ENCODE measurements at regions not wholly inside any gene's neighbourhood (a gene's known extent, or its start where the extent isn't known, plus 50 kb on each side); places are given as distances from the start of the nearest gene placed in this dataset.

DNA sequence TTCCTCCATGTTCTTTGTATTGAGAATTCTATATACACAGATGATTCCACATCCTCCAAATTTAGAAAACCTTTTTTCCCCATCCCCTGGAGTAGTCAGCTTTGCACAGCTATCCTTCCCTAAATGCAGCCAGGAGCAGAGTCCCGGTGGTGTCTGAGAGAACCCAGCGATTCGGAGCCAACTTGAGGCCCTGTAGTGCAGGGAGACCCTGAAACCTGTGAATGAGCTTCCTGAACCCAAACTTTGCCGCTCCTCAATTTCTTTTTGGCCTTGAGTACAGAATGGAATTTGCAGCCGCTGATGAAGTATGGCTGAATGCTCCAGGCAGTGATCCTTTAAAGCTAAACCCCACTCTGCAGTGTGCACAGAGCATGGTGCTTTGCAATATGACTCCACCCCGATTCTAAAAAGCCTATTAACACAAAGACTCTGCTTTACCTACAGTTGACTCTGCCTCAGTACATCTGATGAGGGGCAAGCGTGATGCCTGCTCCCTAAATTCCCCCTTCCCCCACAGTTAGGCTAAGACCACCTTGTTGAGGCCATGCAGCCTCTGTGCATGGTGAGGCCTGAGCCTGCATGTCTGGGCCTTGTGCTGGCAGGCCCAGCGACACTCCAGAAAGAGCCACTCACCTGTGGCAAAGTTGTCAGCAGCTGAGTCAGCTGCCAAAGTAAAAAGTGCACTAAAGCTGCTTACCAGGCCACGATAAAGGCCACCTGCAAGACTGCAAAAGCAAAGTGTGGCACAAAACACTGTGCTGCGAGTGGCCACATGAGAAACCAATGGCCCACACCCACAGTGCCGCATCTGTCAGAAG, 82.1 kb downstream of the PLEKHG1 start (continued):
- TF ChIP-seq E2F4 (CRISPR knock-in tag; IDR thresholded peaks at IDR 0.05; ENCODE audit: borderline replicate concordance, low read depth): no peak
- TF ChIP-seq E2F1 (CRISPR knock-in tag; IDR thresholded peaks at IDR 0.05): no peak
- TF ChIP-seq FOXP1 (CRISPR knock-in tag; IDR thresholded peaks at IDR 0.05; ENCODE audit: borderline replicate concordance): no peak

DNA sequence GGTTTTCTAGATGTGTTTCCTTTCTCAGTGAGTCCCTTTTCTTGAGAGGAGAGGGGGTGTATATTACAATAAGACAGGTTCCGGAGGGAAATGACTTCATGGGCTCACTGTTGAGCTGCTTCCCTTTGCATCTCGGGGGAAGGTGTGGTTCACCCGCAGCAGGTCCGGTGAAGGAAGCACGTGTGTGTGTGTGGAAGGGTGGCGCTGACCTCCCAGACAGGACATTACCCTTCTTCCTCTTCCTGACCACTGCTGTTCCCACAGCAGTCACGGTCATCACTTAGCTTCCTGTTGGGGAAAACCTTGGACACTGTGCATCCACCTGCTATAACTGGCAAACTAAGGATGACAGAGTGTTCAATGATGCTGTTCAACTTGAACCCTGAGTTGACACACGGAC, 83.6 kb downstream of the PLEKHG1 start:
- TF ChIP-seq, protein P1, sequence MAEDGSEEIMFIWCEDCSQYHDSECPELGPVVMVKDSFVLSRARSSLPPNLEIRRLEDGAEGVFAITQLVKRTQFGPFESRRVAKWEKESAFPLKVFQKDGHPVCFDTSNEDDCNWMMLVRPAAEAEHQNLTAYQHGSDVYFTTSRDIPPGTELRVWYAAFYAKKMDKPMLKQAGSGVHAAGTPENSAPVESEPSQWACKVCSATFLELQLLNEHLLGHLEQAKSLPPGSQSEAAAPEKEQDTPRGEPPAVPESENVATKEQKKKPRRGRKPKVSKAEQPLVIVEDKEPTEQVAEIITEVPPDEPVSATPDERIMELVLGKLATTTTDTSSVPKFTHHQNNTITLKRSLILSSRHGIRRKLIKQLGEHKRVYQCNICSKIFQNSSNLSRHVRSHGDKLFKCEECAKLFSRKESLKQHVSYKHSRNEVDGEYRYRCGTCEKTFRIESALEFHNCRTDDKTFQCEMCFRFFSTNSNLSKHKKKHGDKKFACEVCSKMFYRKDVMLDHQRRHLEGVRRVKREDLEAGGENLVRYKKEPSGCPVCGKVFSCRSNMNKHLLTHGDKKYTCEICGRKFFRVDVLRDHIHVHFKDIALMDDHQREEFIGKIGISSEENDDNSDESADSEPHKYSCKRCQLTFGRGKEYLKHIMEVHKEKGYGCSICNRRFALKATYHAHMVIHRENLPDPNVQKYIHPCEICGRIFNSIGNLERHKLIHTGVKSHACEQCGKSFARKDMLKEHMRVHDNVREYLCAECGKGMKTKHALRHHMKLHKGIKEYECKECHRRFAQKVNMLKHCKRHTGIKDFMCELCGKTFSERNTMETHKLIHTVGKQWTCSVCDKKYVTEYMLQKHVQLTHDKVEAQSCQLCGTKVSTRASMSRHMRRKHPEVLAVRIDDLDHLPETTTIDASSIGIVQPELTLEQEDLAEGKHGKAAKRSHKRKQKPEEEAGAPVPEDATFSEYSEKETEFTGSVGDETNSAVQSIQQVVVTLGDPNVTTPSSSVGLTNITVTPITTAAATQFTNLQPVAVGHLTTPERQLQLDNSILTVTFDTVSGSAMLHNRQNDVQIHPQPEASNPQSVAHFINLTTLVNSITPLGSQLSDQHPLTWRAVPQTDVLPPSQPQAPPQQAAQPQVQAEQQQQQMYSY (CRISPR knock-in tag; IDR thresholded peaks at IDR 0.05): no peak
- no peak for TF ChIP-seq ZNF423 (CRISPR knock-in tag; IDR thresholded peaks at IDR 0.05)
- TF ChIP-seq MAX (CRISPR knock-in tag; IDR thresholded peaks at IDR 0.05): no peak
- no peak for TF ChIP-seq NR1H2 (CRISPR knock-in tag; IDR thresholded peaks at IDR 0.05)
- no peak for TF ChIP-seq KAT7 (CRISPR knock-in tag; IDR thresholded peaks at IDR 0.05; ENCODE audit: borderline replicate concordance)
- no peak for TF ChIP-seq SP1 (CRISPR knock-in tag; conservative IDR thresholded peaks at IDR 0.05)
- no peak for TF ChIP-seq ZMAT4 (CRISPR knock-in tag; IDR thresholded peaks at IDR 0.05)
- TF ChIP-seq, protein P2, sequence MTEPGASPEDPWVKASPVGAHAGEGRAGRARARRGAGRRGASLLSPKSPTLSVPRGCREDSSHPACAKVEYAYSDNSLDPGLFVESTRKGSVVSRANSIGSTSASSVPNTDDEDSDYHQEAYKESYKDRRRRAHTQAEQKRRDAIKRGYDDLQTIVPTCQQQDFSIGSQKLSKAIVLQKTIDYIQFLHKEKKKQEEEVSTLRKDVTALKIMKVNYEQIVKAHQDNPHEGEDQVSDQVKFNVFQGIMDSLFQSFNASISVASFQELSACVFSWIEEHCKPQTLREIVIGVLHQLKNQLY (CRISPR knock-in tag; IDR thresholded peaks at IDR 0.05): no peak
- no peak for TF ChIP-seq ZNF263 (CRISPR knock-in tag; IDR thresholded peaks at IDR 0.05; ENCODE audit: low read depth)
- TF ChIP-seq EMX1 (CRISPR knock-in tag; IDR thresholded peaks at IDR 0.05): no peak
- TF ChIP-seq PREB (CRISPR knock-in tag; IDR thresholded peaks at IDR 0.05; ENCODE audit: borderline replicate concordance): no peak
- TF ChIP-seq CREB1 (CRISPR knock-in tag; IDR thresholded peaks at IDR 0.05): no peak
- TF ChIP-seq CREM (CRISPR knock-in tag; IDR thresholded peaks at IDR 0.05): no peak
- no peak for TF ChIP-seq SMAD4 (CRISPR knock-in tag; IDR thresholded peaks at IDR 0.05)
- TF ChIP-seq TEAD1 (CRISPR knock-in tag; IDR thresholded peaks at IDR 0.05): no peak
- TF ChIP-seq ATF6 (CRISPR knock-in tag; IDR thresholded peaks at IDR 0.05): no peak
- no peak for TF ChIP-seq TP53 (CRISPR knock-in tag; IDR thresholded peaks at IDR 0.05)
- TF ChIP-seq, protein P3, sequence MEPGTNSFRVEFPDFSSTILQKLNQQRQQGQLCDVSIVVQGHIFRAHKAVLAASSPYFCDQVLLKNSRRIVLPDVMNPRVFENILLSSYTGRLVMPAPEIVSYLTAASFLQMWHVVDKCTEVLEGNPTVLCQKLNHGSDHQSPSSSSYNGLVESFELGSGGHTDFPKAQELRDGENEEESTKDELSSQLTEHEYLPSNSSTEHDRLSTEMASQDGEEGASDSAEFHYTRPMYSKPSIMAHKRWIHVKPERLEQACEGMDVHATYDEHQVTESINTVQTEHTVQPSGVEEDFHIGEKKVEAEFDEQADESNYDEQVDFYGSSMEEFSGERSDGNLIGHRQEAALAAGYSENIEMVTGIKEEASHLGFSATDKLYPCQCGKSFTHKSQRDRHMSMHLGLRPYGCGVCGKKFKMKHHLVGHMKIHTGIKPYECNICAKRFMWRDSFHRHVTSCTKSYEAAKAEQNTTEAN (CRISPR knock-in tag; IDR thresholded peaks at IDR 0.05): no peak
- H3K36me3 Mint-ChIP-seq: no peaks in the 10 kb centered on the region
- POLR2A ChIA-PET: no interaction called here
- H3K4me1 Mint-ChIP-seq: 0 out of 2 replicates have a peak, but pooled peaks cover 3% of the 10 kb centered on the region
- H3K4me3 Mint-ChIP-seq: no peak overlapping the region
- DNase-seq (ENCODE audit: low spot score) (no peak), ATAC-seq (no peak)
- H3K9me3 Mint-ChIP-seq: peaks cover 6% of the 10 kb centered on the region
- CTCF ChIA-PET: interaction anchor here (1.5 kb wide), 1 partner anchor 265 kb away, joined by 3 read pairs; no protein-coding TSS in a partner anchor
- H3K27ac Mint-ChIP-seq: no peak overlapping the region
- no peaks in the 10 kb centered on the region for H3K27me3 Mint-ChIP-seq (ENCODE audit: low read depth)
